HepG2 (cell line): ENCODE measurements at regions not wholly inside any gene's neighbourhood (a gene's known extent, or its start where the extent isn't known, plus 50 kb on each side); places are given as distances from the start of the nearest gene placed in this dataset.

Experiments
- ATAC-seq: fragments of 200-7000 bp; cut with Tn5 transposase; 3 replicates; pipeline ENCODE4 v1.9.1; 2020; ENCODE audit warnings: mild to moderate bottlenecking, moderate library complexity
- BruUV-seq: library from RNA; stranded (reverse); fragments of 400-500 nt; replicated peaks from 2 replicates; lab custom pipeline; 2021; lab: Mats Ljungman, UMichigan
- CTCF ChIA-PET: fragments of 300-600 bp; formaldehyde crosslinking; extraction: SDS; loops from one replicate; lab custom pipeline; 2021; ENCODE audit warnings: low total read pairs, inconsistent platforms, low intra/inter-chr PET ratio; lab: Yijun Ruan, JAX
- POLR2A ChIA-PET: fragments of 350-600 bp; sonication (Branson Sonifier 250); formaldehyde crosslinking; loops from one replicate; lab custom pipeline; 2020; ENCODE audit warnings: antibody characterized with exemption, inconsistent platforms; lab: Yijun Ruan, JAX
- DNase-seq: peaks from one replicate; pipeline ENCODE4 v3.0.0-alpha.2; 2015; ENCODE audit warnings: low spot score
- FAIRE-seq: peaks from 3 replicates; lab custom pipeline; 2011; peaks lifted over from hg19 to GRCh38; lab: Jason Lieb, UNC
- H2AFZ ChIP-seq: one replicate; pipeline ENCODE4 v1.6.1; 2011; ENCODE audit warnings: low read length, inconsistent platforms
- H3K27ac ChIP-seq: fragments of 300-600 bp; 3 replicates; pipeline ENCODE4 v1.8.0; 2011; ENCODE audit warnings: mixed run types, mild to moderate bottlenecking, mixed read lengths, low read length, inconsistent platforms; ENCODE audit not compliant: insufficient read depth; ENCODE audit errors: extremely low read length
- H3K27me3 ChIP-seq, 2 experiments: fragments of 200-600 bp in 1 of 2; 2 replicates in 1 of 2; 3 replicates in 1 of 2; pipeline versions ENCODE4 v1.6.0 to v1.8.0; 2011; ENCODE audit warnings: low read length in 2 of 2, mild to moderate bottlenecking in 2 of 2, moderate library complexity in 2 of 2, inconsistent platforms in 1 of 2; ENCODE audit not compliant: insufficient read depth in 2 of 2, control insufficient read depth in 1 of 2
- H3K36me3 ChIP-seq, 2 experiments: fragments of 200-600 bp in 1 of 2; replicated peaks in 1 of 2; 2 replicates in 1 of 2; 3 replicates in 1 of 2; pipeline versions ENCODE4 v1.5.1 to v1.8.0; 2011; ENCODE audit warnings: low read length in 2 of 2, inconsistent platforms in 1 of 2; ENCODE audit not compliant: insufficient read depth in 2 of 2, control insufficient read depth in 1 of 2
- H3K4me1 ChIP-seq: 2 replicates; pipeline ENCODE4 v1.5.1; 2012; ENCODE audit warnings: low read length, inconsistent platforms; ENCODE audit not compliant: insufficient read depth
- H3K4me2 ChIP-seq: 2 replicates; pipeline ENCODE4 v1.6.0; 2011; ENCODE audit warnings: low read depth, low read length, inconsistent platforms
- H3K4me3 ChIP-seq, 3 experiments: fragments of 200-600 bp in 1 of 3; sonication (generic), shearing (Covaris generic) in 1 of 3; replicated peaks in 1 of 3; 2 replicates each; pipeline ENCODE4 v1.5.1; 2011 to 2016; ENCODE audit warnings: low read length in 3 of 3, inconsistent platforms in 2 of 3, low read depth in 2 of 3, mild to moderate bottlenecking in 2 of 3, control low read depth in 1 of 3, mixed read lengths in 1 of 3; ENCODE audit not compliant: insufficient read depth in 1 of 3
- H3K79me2 ChIP-seq: one replicate; pipeline ENCODE4 v1.6.1; 2011; ENCODE audit warnings: low read length, inconsistent platforms; ENCODE audit not compliant: insufficient read depth
- H3K9ac ChIP-seq: 2 replicates; pipeline ENCODE4 v1.6.0; 2011; ENCODE audit warnings: mild to moderate bottlenecking, low read depth, low read length, inconsistent platforms; ENCODE audit not compliant: insufficient read depth
- H3K9me3 ChIP-seq: 2 replicates; pipeline ENCODE4 v1.5.1; 2012; ENCODE audit warnings: mild to moderate bottlenecking, low read length
- H4K20me1 ChIP-seq: 2 replicates; pipeline ENCODE4 v1.6.0; 2011; ENCODE audit warnings: inconsistent platforms, mild to moderate bottlenecking, low read length, moderate library complexity; ENCODE audit not compliant: insufficient read depth
- CREB3 ChIP-seq: sonication (generic); formaldehyde crosslinking; IDR thresholded peaks from 2 replicates; pipeline ENCODE4 v1.5.0; 2020; ENCODE audit warnings: missing genetic modification reagents
- ELK4 ChIP-seq: sonication (generic); formaldehyde crosslinking; IDR thresholded peaks from 2 replicates; pipeline ENCODE4 v1.9.0; 2021; ENCODE audit warnings: missing genetic modification reagents, borderline replicate concordance
- FOSL2 ChIP-seq: sonication (generic); formaldehyde crosslinking; IDR thresholded peaks from 2 replicates; pipeline ENCODE4 v1.4.0; 2020; ENCODE audit warnings: missing genetic modification reagents
- REL ChIP-seq: sonication (generic); formaldehyde crosslinking; conservative IDR thresholded peaks from 2 replicates; pipeline ENCODE4 v1.8.0; 2022; ENCODE audit warnings: mild to moderate bottlenecking, missing genetic modification reagents, moderate library complexity
- SRSF1 ChIP-seq: fragments of 200-400 bp; formaldehyde crosslinking; optimal IDR thresholded peaks from 2 replicates; pipeline ENCODE3; 2017; ENCODE audit warnings: mild to moderate bottlenecking, low read depth, low read length, moderate library complexity
- ZNF160 ChIP-seq: sonication (generic); formaldehyde crosslinking; IDR thresholded peaks from 2 replicates; pipeline ENCODE4 v1.8.0; 2022; ENCODE audit warnings: mild to moderate bottlenecking, inconsistent platforms, missing genetic modification reagents
- ZNF749 ChIP-seq: sonication (generic); formaldehyde crosslinking; IDR thresholded peaks from 2 replicates; pipeline ENCODE4 v1.8.0; 2022; ENCODE audit warnings: mild to moderate bottlenecking, missing genetic modification reagents, moderate library complexity, borderline replicate concordance
- ZNF780A ChIP-seq: sonication (generic); formaldehyde crosslinking; IDR thresholded peaks from 2 replicates; pipeline ENCODE4 v1.8.0; 2022; ENCODE audit warnings: mild to moderate bottlenecking, missing genetic modification reagents, moderate library complexity
- ZNF891 ChIP-seq: sonication (generic); formaldehyde crosslinking; IDR thresholded peaks from 2 replicates; pipeline ENCODE4 v1.5.0; 2020; ENCODE audit warnings: mild to moderate bottlenecking, missing genetic modification reagents
- WGBS: methylation state at CpG from one replicate; pipeline ENCODE4 v1.1.6; 2017; ENCODE audit warnings: low lambda C conversion rate; 5-methylcytosine and 5-hydroxymethylcytosine counted together
- in situ Hi-C: cut with HindIII; loops from 2 replicates; pipeline ENCODE4 v1.10.0; 2017; ENCODE audit warnings: low pct_unique_long_range_greater_than_20kb; ENCODE audit not compliant: extremely low pct_ligation_motif_present
- intact Hi-C: fragments of 100-400 bp; cut with micrococcal nuclease; formaldehyde crosslinking; loops from one replicate; pipeline ENCODE4 v1.10.0; 2022; ENCODE audit not compliant: unreplicated experiment
- TF ChIP-seq, protein P1 (sequence below): sonication (generic); formaldehyde crosslinking; IDR thresholded peaks from 2 replicates; pipeline ENCODE4 v1.5.0; 2020; ENCODE audit warnings: missing genetic modification reagents

- H3K27ac ChIP-seq = no peak overlapping the region
- WGBS = 25% methylated on average over 3 of the region's 3 CpGs
- POLR2A ChIA-PET = no interaction called here
- H3K9ac ChIP-seq = no peak overlapping the region
- no peaks in the 10 kb centered on the region for H3K4me1 ChIP-seq
- H3K4me2 ChIP-seq = no peak overlapping the region
- in situ Hi-C loops = no loop called here
- no peaks in the 10 kb centered on the region for H3K9me3 ChIP-seq
- no TSS peak for BruUV-seq
- ATAC-seq (no peak), DNase-seq (no peak), FAIRE-seq (no peak)
- H3K79me2 ChIP-seq = no peaks in the 10 kb centered on the region
- no peak overlapping the region for H3K4me3 ChIP-seq
- H3K27me3 ChIP-seq = no peaks in the 10 kb centered on the region; a peak in 1 of 5 replicates
- intact Hi-C loops = no loop called here
- H3K36me3 ChIP-seq = no peaks in the 10 kb centered on the region
- TF ChIP-seq ZNF749 (CRISPR knock-in tag) (no peak), FOSL2 (CRISPR knock-in tag) (no peak), SRSF1 (no peak), CREB3 (CRISPR knock-in tag) (no peak), ZNF891 (CRISPR knock-in tag) (no peak), ELK4 (CRISPR knock-in tag) (no peak), ZNF780A (CRISPR knock-in tag) (no peak), REL (no peak), ZNF160 (CRISPR knock-in tag) (no peak)
- TF ChIP-seq, protein P1, sequence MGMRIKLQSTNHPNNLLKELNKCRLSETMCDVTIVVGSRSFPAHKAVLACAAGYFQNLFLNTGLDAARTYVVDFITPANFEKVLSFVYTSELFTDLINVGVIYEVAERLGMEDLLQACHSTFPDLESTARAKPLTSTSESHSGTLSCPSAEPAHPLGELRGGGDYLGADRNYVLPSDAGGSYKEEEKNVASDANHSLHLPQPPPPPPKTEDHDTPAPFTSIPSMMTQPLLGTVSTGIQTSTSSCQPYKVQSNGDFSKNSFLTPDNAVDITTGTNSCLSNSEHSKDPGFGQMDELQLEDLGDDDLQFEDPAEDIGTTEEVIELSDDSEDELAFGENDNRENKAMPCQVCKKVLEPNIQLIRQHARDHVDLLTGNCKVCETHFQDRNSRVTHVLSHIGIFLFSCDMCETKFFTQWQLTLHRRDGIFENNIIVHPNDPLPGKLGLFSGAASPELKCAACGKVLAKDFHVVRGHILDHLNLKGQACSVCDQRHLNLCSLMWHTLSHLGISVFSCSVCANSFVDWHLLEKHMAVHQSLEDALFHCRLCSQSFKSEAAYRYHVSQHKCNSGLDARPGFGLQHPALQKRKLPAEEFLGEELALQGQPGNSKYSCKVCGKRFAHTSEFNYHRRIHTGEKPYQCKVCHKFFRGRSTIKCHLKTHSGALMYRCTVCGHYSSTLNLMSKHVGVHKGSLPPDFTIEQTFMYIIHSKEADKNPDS = no peak
- TF ChIP-seq, all 625 proteins: peak for 0
- CTCF ChIA-PET = no interaction called here
- Histone ChIP-seq H2AFZ (no peak overlapping the region), H4K20me1 (no peaks in the 10 kb centered on the region)
Observed at GRCh38 chr3:69686056-69686455, 53.2 kb upstream of the MITF start.
